Neural progenitor cell (in vitro differentiated cells): ENCODE measurements at regions not wholly inside any gene's neighbourhood (a gene's known extent, or its start where the extent isn't known, plus 50 kb on each side); places are given as distances from the start of the nearest gene placed in this dataset.

Experiments
- EZH2 ChIP-seq: fragments of 200-600 bp; sonication (generic); IDR thresholded peaks from 2 replicates; pipeline ENCODE4 v1.6.1; 2017; ENCODE audit warnings: antibody characterized with exemption, mild to moderate bottlenecking, moderate library complexity
- EZH2phosphoT487 ChIP-seq: fragments of 200-600 bp; sonication (generic); IDR thresholded peaks from 2 replicates; pipeline ENCODE4 v1.6.1; 2017; ENCODE audit warnings: antibody characterized with exemption
- TF ChIP-seq, protein P1 (sequence below): fragments of 200-600 bp; sonication (generic); IDR thresholded peaks from 2 replicates; pipeline ENCODE4 v1.5.1; 2017; ENCODE audit warnings: antibody characterized with exemption, mild to moderate bottlenecking

GRCh38 chr13:58721273-58721672 is 1089.7 kb downstream of the PCDH17 start:
- TF ChIP-seq, protein P1, sequence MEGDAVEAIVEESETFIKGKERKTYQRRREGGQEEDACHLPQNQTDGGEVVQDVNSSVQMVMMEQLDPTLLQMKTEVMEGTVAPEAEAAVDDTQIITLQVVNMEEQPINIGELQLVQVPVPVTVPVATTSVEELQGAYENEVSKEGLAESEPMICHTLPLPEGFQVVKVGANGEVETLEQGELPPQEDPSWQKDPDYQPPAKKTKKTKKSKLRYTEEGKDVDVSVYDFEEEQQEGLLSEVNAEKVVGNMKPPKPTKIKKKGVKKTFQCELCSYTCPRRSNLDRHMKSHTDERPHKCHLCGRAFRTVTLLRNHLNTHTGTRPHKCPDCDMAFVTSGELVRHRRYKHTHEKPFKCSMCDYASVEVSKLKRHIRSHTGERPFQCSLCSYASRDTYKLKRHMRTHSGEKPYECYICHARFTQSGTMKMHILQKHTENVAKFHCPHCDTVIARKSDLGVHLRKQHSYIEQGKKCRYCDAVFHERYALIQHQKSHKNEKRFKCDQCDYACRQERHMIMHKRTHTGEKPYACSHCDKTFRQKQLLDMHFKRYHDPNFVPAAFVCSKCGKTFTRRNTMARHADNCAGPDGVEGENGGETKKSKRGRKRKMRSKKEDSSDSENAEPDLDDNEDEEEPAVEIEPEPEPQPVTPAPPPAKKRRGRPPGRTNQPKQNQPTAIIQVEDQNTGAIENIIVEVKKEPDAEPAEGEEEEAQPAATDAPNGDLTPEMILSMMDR, result no peak
- TF ChIP-seq EZH2 (no peak), EZH2phosphoT487 (no peak)
